B cell (primary cell): ENCODE measurements at regions not wholly inside any gene's neighbourhood (a gene's known extent, or its start where the extent isn't known, plus 50 kb on each side); places are given as distances from the start of the nearest gene placed in this dataset.

Source experiments
- ATAC-seq: fragments of 200-7000 bp; cut with Tn5 transposase; one replicate; pipeline ENCODE4 v1.10.0; 2021; ENCODE audit warnings: low read depth, mild to moderate bottlenecking, moderate number of reproducible peaks, moderate library complexity
- CTCF ChIA-PET: fragments of 350-600 bp; sonication (Branson Sonifier 250); formaldehyde crosslinking; loops from one replicate; lab custom pipeline; 2021; ENCODE audit warnings: antibody characterized with exemption, inconsistent platforms; lab: Charles Lee
- POLR2A ChIA-PET: fragments of 350-600 bp; sonication (Branson Sonifier 250); formaldehyde crosslinking; loops from one replicate; lab custom pipeline; 2021; ENCODE audit warnings: antibody characterized with exemption; lab: Charles Lee
- DNase-seq: peaks from one replicate; pipeline ENCODE4 v3.0.0; 2013
- H2AFZ ChIP-seq: 2 replicates; pipeline ENCODE4 v1.6.1; 2012; ENCODE audit warnings: mild to moderate bottlenecking, low read depth, low read length; ENCODE audit not compliant: insufficient read depth, poor library complexity, severe bottlenecking
- H3K27ac ChIP-seq, 2 donors: 1 replicate in 1 of 2; 2 replicates in 1 of 2; pipeline ENCODE4 v1.5.1; 2012 to 2013; ENCODE audit warnings: low read length in 2 of 2, mild to moderate bottlenecking in 2 of 2, moderate library complexity in 1 of 2
- H3K27me3 ChIP-seq, 4 experiments: fragments of 200-600 bp in 1 of 4; sonication (generic) in 1 of 4; replicated peaks in 1 of 4; 1 replicate in 2 of 4; 2 replicates in 2 of 4; pipeline versions ENCODE4 v1.6.1 to v1.7.0; 2013 to 2016; ENCODE audit warnings: low read length in 3 of 4, mild to moderate bottlenecking in 2 of 4, mixed read lengths in 1 of 4, moderate library complexity in 1 of 4; ENCODE audit not compliant: insufficient read depth in 4 of 4, control insufficient read depth in 3 of 4; ENCODE audit errors: control extremely low read depth in 1 of 4
- H3K36me3 ChIP-seq, 2 experiments: replicated peaks in 1 of 2; 1 replicate in 1 of 2; 2 replicates in 1 of 2; pipeline versions ENCODE4 v1.6.1 to v1.7.1; 2013; ENCODE audit warnings: low read length in 1 of 2; ENCODE audit not compliant: insufficient read depth in 2 of 2, control insufficient read depth in 1 of 2; ENCODE audit errors: control extremely low read depth in 1 of 2, extremely low read depth in 1 of 2
- H3K4me1 ChIP-seq, 2 donors: fragments of 200-600 bp in 1 of 2; sonication (generic) in 1 of 2; 1 replicate in 1 of 2; 2 replicates in 1 of 2; pipeline versions ENCODE4 v1.5.1 to v1.6.1; 2013 to 2017; ENCODE audit warnings: low read length in 2 of 2; ENCODE audit not compliant: control insufficient read depth in 2 of 2, insufficient read depth in 2 of 2
- H3K4me2 ChIP-seq: replicated peaks from 2 replicates; pipeline ENCODE3; 2012; ENCODE audit warnings: mild to moderate bottlenecking, low read depth, low read length; ENCODE audit not compliant: poor library complexity, severe bottlenecking
- H3K4me3 ChIP-seq, 5 experiments: fragments of 200-600 bp in 1 of 5; sonication (generic) in 1 of 5; 1 replicate in 3 of 5; 2 replicates in 2 of 5; pipeline versions ENCODE4 v1.5.1 to v1.7.0; 2011 to 2016; ENCODE audit warnings: low read length in 4 of 5, mild to moderate bottlenecking in 4 of 5, low read depth in 2 of 5, control low read depth in 1 of 5, moderate library complexity in 1 of 5; ENCODE audit not compliant: insufficient read depth in 1 of 5; ENCODE audit errors: control extremely low read depth in 1 of 5, extremely low read depth in 1 of 5
- H3K79me2 ChIP-seq: fragments of 200-600 bp; sonication (generic); one replicate; pipeline ENCODE4 v1.6.0; 2016; ENCODE audit warnings: low read length; ENCODE audit not compliant: control insufficient read depth, insufficient read depth
- H3K9ac ChIP-seq: fragments of 200-600 bp; sonication (generic); 2 replicates; pipeline ENCODE4 v1.6.1; 2017; ENCODE audit warnings: mild to moderate bottlenecking, low read length, moderate library complexity
- H3K9me3 ChIP-seq, 3 donors: one replicate each; pipeline versions ENCODE4 v1.6.1 to v1.7.1; 2013; ENCODE audit warnings: low read length in 2 of 3; ENCODE audit not compliant: control insufficient read depth in 2 of 3, insufficient read depth in 1 of 3; ENCODE audit errors: control extremely low read depth in 1 of 3
- H4K20me1 ChIP-seq: 2 replicates; pipeline ENCODE4 v1.6.0; 2012; ENCODE audit warnings: mild to moderate bottlenecking, low read length; ENCODE audit not compliant: insufficient read depth, control insufficient read depth, poor library complexity, severe bottlenecking
- H3K27ac Mint-ChIP-seq: one replicate; pipeline ENCODE4 v1.8.0; 2021; ENCODE audit warnings: mixed read lengths
- H3K27me3 Mint-ChIP-seq: one replicate; pipeline ENCODE4 v1.8.0; 2021; ENCODE audit warnings: mixed read lengths
- H3K4me1 Mint-ChIP-seq: one replicate; pipeline ENCODE4 v1.8.0; 2021; ENCODE audit warnings: mixed read lengths
- H3K4me3 Mint-ChIP-seq: one replicate; pipeline ENCODE4 v1.8.0; 2021; ENCODE audit warnings: mixed read lengths
- H3K9me3 Mint-ChIP-seq: one replicate; pipeline ENCODE4 v1.8.0; 2022; ENCODE audit warnings: mixed read lengths; ENCODE audit not compliant: insufficient read depth
- EZH2 ChIP-seq: IDR thresholded peaks from 2 replicates; pipeline ENCODE4 v1.6.1; 2012; ENCODE audit warnings: borderline replicate concordance, low read depth, mild to moderate bottlenecking, moderate library complexity, low read length; ENCODE audit not compliant: insufficient read depth, poor library complexity, severe bottlenecking
- WGBS: methylation state at CpG from one replicate; pipeline ENCODE4 v1.1.5; 2013; ENCODE audit warnings: missing lambda C conversion rate; ENCODE audit not compliant: insufficient coverage; 5-methylcytosine and 5-hydroxymethylcytosine counted together
- intact Hi-C: fragments of 100-400 bp; cut with micrococcal nuclease; formaldehyde crosslinking; loops from one replicate; pipeline ENCODE4 v1.10.0; 2022
- TF ChIP-seq, protein P1 (sequence below): fragments of 200-600 bp; IDR thresholded peaks from one replicate; pipeline ENCODE4 v1.8.0; 2022; ENCODE audit warnings: antibody characterized with exemption, mild to moderate bottlenecking

DNA sequence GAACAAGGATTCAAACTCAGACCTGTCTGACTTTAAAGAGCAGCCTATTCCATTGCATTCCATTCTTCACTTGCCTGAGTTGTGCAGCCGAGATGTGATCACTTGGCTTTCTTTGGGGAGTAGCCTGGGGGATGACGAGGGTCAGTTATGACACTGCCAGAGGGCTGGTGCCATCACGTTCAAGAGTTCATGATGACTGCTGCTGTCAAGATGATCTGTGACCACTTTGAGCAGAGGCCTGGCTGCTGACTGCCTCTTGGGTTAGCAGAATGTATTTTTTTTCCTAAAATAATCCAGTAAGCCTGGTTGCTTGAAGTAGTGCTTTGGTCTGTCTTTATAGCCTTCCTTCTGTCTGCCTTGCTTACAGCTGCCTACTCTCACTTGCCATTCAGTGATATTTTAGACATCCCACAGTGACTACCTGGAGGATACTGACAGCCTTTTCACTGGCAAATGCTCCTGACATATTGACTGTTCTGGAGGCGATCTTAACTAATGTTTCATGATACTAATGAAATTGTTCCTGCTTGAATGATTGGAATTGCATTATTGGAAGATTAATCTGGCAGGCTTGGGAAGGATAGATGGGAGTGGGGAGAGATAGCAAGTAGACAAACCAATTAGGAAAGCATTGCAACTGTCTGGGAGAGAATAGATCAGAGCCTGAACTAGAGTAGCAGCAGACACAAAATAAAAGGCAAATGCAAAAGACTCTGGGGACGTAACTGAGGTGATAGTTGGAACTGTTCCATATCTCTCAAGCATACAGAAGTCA is 221.6 kb upstream of the LCORL start:
- H3K4me3 Mint-ChIP-seq, result no peak overlapping the region
- POLR2A ChIA-PET, result no interaction called here
- CTCF ChIA-PET, result no interaction called here
- no peak for TF ChIP-seq EZH2
- TF ChIP-seq, protein P1, sequence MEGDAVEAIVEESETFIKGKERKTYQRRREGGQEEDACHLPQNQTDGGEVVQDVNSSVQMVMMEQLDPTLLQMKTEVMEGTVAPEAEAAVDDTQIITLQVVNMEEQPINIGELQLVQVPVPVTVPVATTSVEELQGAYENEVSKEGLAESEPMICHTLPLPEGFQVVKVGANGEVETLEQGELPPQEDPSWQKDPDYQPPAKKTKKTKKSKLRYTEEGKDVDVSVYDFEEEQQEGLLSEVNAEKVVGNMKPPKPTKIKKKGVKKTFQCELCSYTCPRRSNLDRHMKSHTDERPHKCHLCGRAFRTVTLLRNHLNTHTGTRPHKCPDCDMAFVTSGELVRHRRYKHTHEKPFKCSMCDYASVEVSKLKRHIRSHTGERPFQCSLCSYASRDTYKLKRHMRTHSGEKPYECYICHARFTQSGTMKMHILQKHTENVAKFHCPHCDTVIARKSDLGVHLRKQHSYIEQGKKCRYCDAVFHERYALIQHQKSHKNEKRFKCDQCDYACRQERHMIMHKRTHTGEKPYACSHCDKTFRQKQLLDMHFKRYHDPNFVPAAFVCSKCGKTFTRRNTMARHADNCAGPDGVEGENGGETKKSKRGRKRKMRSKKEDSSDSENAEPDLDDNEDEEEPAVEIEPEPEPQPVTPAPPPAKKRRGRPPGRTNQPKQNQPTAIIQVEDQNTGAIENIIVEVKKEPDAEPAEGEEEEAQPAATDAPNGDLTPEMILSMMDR, result no peak
- H3K9ac ChIP-seq, result no peak overlapping the region
- no peaks in the 10 kb centered on the region for H4K20me1 ChIP-seq
- WGBS, result 83% methylated on average over 3 of the region's 5 CpGs
- H3K27ac ChIP-seq, result no peak overlapping the region
- no peak for ATAC-seq
- no peaks in the 10 kb centered on the region for H3K27me3 ChIP-seq
- no peaks in the 10 kb centered on the region for H3K9me3 Mint-ChIP-seq
- H3K9me3 ChIP-seq, result no peaks in the 10 kb centered on the region
- H2AFZ ChIP-seq, result no peak overlapping the region
- no peaks in the 10 kb centered on the region for H3K4me1 Mint-ChIP-seq
- H3K4me1 ChIP-seq, result no peaks in the 10 kb centered on the region
- no peak overlapping the region for H3K4me3 ChIP-seq
- no peaks in the 10 kb centered on the region for H3K79me2 ChIP-seq
- intact Hi-C loops, result no loop called here
- DNase-seq, result no peak
- H3K4me2 ChIP-seq, result no peak overlapping the region
- no peak overlapping the region for H3K27ac Mint-ChIP-seq
- peaks cover 4% of the 10 kb centered on the region for H3K27me3 Mint-ChIP-seq
- no peaks in the 10 kb centered on the region for H3K36me3 ChIP-seq

DNA sequence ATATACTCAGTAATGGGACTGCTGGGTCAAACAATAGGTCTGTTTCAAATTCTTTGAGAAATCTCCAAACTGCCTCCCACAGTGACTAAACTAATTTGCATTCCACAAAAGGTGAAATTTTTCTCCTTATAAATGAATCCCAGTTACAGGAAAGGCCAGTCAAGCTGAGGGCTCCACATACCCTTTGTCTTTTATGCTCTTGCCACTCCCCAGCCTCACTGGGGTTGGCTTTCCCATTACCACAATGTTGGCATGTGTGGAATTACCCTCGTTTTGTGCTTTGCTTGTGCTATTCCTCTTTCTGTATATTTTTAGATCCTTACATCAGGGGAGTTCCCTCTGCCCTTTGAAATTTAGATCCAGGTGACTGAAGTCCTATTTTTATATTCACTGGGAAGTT is 220.2 kb upstream of the LCORL start:
- WGBS, result no CpG with 5 or more reads among the region's 1 CpG
- TF ChIP-seq, protein P1, result no peak
- TF ChIP-seq EZH2, result no peak

More for the DNA sequence above, 220.2 kb upstream of the LCORL start:
- CTCF ChIA-PET, result no interaction called here
- H2AFZ ChIP-seq, result no peak overlapping the region
- no peak overlapping the region for H3K27ac ChIP-seq
- H3K4me2 ChIP-seq, result no peak overlapping the region
- H3K4me1 Mint-ChIP-seq, result no peaks in the 10 kb centered on the region
- no peaks in the 10 kb centered on the region for H3K9me3 ChIP-seq
- H3K36me3 ChIP-seq, result no peaks in the 10 kb centered on the region
- no peak overlapping the region for H3K9ac ChIP-seq
- ATAC-seq (no peak), DNase-seq (no peak)
- POLR2A ChIA-PET, result no interaction called here
- intact Hi-C loops, result no loop called here
- no peaks in the 10 kb centered on the region for H4K20me1 ChIP-seq
- H3K27ac Mint-ChIP-seq, result no peak overlapping the region
- H3K27me3 Mint-ChIP-seq, result peaks cover 4% of the 10 kb centered on the region
- H3K27me3 ChIP-seq, result no peaks in the 10 kb centered on the region
- H3K4me1 ChIP-seq, result no peaks in the 10 kb centered on the region
- no peak overlapping the region for H3K4me3 ChIP-seq
- H3K79me2 ChIP-seq, result no peaks in the 10 kb centered on the region
- no peaks in the 10 kb centered on the region for H3K9me3 Mint-ChIP-seq
- H3K4me3 Mint-ChIP-seq, result no peak overlapping the region
